HG02642 (cell line): ENCODE measurements at regions not wholly inside any gene's neighbourhood (a gene's known extent, or its start where the extent isn't known, plus 50 kb on each side); places are given as distances from the start of the nearest gene placed in this dataset.

ENCODE experiments used
- ATAC-seq: cut with Tn5 transposase; IDR thresholded peaks from one replicate; pipeline ENCODE4 v1.9.1; 2021; ENCODE audit warnings: mild to moderate bottlenecking; ENCODE audit not compliant: unreplicated experiment, poor library complexity

GRCh38 chr3:147049821-147050220, 356.5 kb downstream of the ZIC4 start:
- no peak for ATAC-seq

- ATAC-seq, result no peak
Measured at GRCh38 chr3:147049305-147049704, 357.0 kb downstream of the ZIC4 start.

- ATAC-seq, result no peak
Measured at GRCh38 chr3:147046916-147047315, 359.4 kb downstream of the ZIC4 start.

- ATAC-seq, result no peak
Measured at GRCh38 chr3:147038481-147038880, 367.9 kb downstream of the ZIC4 start.

- ATAC-seq, result no peak
Measured at GRCh38 chr3:147034359-147034758, 372.0 kb downstream of the ZIC4 start.

GRCh38 chr3:147030274-147030673, 376.1 kb downstream of the ZIC4 start:
- no peak for ATAC-seq

- no peak for ATAC-seq
Measured at GRCh38 chr3:147015334-147015733, 391.0 kb downstream of the ZIC4 start.

- ATAC-seq, result no peak
Measured at GRCh38 chr3:147008886-147009285, 397.5 kb downstream of the ZIC4 start.

GRCh38 chr3:147008458-147008857, 397.9 kb downstream of the ZIC4 start:
- no peak for ATAC-seq

- ATAC-seq, result no peak
Measured at GRCh38 chr3:147007736-147008245, 398.6 kb downstream of the ZIC4 start.

GRCh38 chr3:147002721-147003120, 397.6 kb upstream of the PLSCR5 start:
- no peak for ATAC-seq

- ATAC-seq, result no peak
Measured at GRCh38 chr3:147000274-147000673, 395.1 kb upstream of the PLSCR5 start.

GRCh38 chr3:146991907-146992306, 386.8 kb upstream of the PLSCR5 start:
- no peak for ATAC-seq

GRCh38 chr3:146975476-146975875, 370.3 kb upstream of the PLSCR5 start:
- ATAC-seq, result no peak

GRCh38 chr3:146975032-146975431, 369.9 kb upstream of the PLSCR5 start:
- no peak for ATAC-seq

GRCh38 chr3:146974001-146974400, 368.9 kb upstream of the PLSCR5 start:
- ATAC-seq, result no peak

GRCh38 chr3:146972726-146973125, 367.6 kb upstream of the PLSCR5 start:
- ATAC-seq, result no peak

GRCh38 chr3:146970236-146970635, 365.1 kb upstream of the PLSCR5 start:
- no peak for ATAC-seq

GRCh38 chr3:146969356-146969755, 364.2 kb upstream of the PLSCR5 start:
- no peak for ATAC-seq

GRCh38 chr3:146968204-146968651, 363.1 kb upstream of the PLSCR5 start:
- ATAC-seq, result no peak

GRCh38 chr3:146967783-146968182, 362.6 kb upstream of the PLSCR5 start:
- ATAC-seq, result no peak

- ATAC-seq, result no peak
Measured at GRCh38 chr3:146966124-146966523, 361.0 kb upstream of the PLSCR5 start.

GRCh38 chr3:146953511-146953981, 348.4 kb upstream of the PLSCR5 start:
- ATAC-seq, result no peak
